Umbilical cord (tissue), 1 donor: ENCODE measurements at regions not wholly inside any gene's neighbourhood (a gene's known extent, or its start where the extent isn't known, plus 50 kb on each side); places are given as distances from the start of the nearest gene placed in this dataset.
A peak's percentile ranks its signal among the peaks of the same experiment; 100 is the strongest.
"Not testable (repeated sequence)": the region's sequence is repeated elsewhere in the genome, so short reads cannot be mapped to it uniquely, and the experiment has no call there.

Source experiments
- DNase-seq: peaks from one replicate; pipeline ENCODE4 v3.0.0-alpha.2; 2015; ENCODE audit warnings: low spot score

DNA sequence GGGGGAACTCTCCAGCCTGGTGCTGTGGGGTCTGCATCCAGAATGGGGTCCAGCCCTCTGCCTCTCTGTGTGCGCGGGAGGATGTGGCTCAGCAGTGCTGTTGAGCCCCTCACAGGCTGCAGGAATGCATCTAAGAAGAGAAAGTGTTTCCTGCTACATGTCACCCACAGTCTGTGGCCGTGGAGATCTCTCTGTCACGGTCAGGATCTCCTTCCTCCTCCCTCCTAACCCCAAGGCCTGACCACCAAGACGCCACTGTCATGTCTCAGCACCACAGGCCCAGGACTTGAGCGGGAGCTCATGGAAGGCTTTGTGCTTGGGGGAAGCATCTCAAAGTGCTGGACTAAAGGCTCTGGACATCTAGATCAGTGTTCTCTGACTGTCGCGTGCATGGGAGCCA lies 90.1 kb downstream of the SREK1 start:
- DNase-seq, result no peak

- no peak for DNase-seq
Observed at GRCh38 chr5:66238435-66238834, 94.3 kb downstream of the SREK1 start.

GRCh38 chr5:66239034-66239433 lies 94.9 kb downstream of the SREK1 start:
- no peak for DNase-seq

- no peak for DNase-seq
Observed at GRCh38 chr5:66241136-66241825, 97.2 kb downstream of the SREK1 start.

- DNase-seq, result no peak
Observed at GRCh38 chr5:66242050-66242715, 98.1 kb downstream of the SREK1 start.

- peak; percentile 69 for DNase-seq
Observed at GRCh38 chr5:66246608-66247007, 102.5 kb downstream of the SREK1 start.

- peak; percentile 52 for DNase-seq
Observed at GRCh38 chr5:66247176-66247960, 103.3 kb downstream of the SREK1 start.

DNA sequence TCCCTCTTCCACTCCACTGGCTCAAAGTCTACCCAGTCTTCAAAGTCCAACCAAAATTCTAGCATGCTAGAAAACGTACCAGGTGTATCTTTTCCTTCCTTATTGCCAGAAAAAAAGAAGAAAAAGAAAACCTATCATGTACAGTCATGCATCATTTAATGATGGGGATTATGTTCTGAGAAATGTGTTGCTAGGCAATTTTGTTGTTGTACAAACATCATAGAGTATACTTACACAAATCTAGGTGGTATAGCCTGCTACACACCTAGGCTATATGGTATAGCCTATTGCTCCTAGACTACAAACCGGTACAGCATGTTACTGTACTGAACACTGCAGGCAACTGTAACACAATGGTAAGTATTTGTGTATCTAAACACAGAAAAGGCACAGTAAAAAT lies 104.8 kb downstream of the SREK1 start:
- no peak for DNase-seq

- peak; percentile 10 for DNase-seq
Observed at GRCh38 chr5:66249920-66250319, 105.8 kb downstream of the SREK1 start.

DNA sequence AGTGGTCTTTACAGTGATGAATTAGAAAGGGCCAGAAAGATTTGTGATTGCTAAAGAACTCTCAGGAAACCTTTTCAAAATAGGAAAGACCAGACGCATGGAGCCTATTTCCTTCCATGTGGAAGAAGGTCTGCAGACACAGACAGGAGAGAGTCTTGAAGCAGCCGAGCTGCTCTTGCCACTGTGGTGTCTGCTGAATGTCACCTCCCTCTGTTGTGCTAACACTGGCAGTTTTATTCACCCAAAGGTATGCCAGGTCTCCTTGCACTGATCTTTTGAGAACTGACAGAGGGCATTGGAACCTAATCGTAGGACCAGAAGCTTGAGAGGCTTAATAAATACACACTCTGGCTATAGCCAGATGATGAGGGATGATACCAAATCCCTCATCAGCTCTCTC lies 108.7 kb downstream of the SREK1 start:
- DNase-seq, result no peak

DNA sequence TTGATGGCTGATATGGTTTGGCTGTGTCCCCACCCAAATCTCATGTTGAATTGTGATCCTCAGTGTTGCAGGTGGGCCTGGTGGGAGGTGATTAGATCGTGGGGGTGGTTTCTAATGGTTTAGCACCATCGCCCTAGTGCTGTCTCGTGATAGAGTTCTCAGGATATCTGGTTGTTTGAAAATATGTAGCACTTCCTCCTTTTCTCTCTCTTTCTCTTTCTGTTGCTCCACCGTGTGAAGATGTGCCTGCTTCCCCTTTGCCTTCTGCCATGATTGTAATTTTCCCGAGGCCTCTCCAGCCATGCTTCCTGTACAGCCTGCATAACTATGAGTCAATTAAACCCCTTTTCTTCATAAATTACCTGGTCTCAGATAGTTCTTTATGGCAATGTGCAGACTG lies 111.6 kb downstream of the SREK1 start:
- DNase-seq, result no peak

DNA sequence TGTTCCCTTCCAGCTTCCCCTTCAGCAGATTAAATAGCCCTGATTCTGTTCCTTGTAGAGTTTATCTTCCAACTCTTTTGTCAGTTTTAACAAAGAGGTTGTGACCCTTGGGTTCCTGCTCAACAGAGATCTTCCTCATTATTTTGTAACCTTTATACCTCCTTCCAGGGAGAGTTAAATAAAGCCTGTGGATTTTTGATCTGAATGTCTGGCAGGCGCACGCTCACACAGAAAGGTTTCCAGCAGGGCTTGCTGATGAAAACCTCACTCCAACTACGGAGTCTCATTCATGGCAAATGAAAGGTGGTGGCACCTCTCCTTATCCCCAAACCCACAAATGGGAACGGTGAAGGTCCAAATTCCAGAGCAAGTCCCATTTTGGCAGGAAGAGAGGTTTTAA lies 129.0 kb downstream of the SREK1 start:
- DNase-seq, result no peak

GRCh38 chr5:66276986-66277385 lies 132.9 kb downstream of the SREK1 start:
- DNase-seq, result no peak

DNA sequence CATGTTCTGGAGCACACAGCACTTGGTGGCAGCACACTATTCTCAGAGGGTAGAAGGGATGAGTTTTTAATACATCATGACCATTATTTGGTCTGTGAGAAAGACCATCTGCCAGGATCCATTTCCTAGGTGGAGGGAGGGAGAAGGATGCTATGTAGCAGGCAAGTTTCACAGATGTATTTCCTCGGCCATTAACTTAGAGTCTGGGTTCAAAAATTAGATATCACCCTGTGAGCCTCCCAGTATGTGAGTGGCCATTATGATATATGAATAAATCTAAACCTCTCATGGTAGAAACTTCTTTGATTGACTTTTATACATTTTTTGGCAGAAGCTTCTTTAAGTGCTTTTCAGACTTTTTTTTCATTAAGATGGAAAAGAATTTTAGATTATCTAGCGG lies 133.9 kb downstream of the SREK1 start:
- no peak for DNase-seq

DNA sequence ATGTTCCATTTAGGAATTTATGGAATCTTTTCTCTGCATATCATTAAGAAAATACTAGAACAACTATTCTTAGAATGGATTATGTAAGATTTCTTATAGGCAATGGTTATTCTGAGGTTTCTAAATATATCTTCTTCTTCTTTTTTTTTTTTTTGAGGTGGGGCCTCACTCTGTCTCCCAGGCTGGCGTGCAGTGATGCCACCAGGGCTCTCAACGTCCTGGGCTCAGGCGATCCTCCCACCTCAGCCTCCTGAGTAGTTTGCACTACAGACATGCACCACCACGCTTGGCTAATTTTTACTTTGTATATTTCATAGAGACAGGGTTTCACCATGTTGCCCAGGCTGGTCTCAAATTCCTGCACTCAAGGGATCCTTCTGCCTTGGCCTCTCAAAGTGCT lies 137.2 kb downstream of the SREK1 start:
- no peak for DNase-seq

GRCh38 chr5:66284588-66285342 lies 140.7 kb downstream of the SREK1 start:
- no peak for DNase-seq

- DNase-seq, result no peak
Observed at GRCh38 chr5:66285343-66285922, 141.3 kb downstream of the SREK1 start.

DNA sequence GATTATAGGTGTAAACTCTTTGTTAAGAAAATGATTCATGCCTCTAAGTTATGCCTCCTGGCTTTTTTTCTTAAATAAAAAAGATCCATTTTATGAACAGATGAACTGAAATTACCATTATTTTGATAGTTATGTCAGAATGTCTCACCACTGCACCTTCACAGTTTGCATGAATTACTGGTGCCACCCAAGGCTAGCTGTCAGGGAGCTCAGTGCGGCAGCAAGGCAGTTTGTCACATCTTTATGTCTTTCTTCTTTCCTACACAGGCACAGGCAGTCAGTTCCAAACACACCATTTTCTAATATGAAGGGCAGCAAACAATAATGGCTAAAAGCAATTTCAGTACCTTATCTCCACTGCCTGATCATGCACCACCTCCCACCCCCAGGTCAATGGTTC lies 147.7 kb downstream of the SREK1 start:
- no peak for DNase-seq

DNA sequence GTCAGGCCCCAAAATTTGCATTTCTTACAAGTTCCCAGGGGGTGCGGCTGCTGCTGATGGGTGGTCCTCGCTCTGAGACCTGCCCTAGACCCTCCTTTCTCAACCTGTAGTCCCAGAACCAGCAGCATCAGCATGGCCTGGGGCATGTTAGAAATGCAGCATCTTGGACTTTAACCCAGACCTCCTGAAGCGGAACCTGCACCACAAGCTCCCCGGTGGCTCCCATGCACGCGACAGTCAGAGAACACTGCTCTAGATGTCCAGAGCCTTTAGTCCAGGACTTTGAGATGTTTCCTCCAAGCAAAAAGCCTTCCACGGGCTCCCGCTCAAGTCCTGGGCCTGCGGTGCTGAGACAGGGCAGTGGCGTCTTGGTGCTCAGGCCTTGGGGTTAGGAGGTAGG lies 149.8 kb downstream of the SREK1 start:
- not testable (repeated sequence) for DNase-seq

GRCh38 chr5:66299463-66299862 lies 155.4 kb downstream of the SREK1 start:
- DNase-seq, result no peak

DNA sequence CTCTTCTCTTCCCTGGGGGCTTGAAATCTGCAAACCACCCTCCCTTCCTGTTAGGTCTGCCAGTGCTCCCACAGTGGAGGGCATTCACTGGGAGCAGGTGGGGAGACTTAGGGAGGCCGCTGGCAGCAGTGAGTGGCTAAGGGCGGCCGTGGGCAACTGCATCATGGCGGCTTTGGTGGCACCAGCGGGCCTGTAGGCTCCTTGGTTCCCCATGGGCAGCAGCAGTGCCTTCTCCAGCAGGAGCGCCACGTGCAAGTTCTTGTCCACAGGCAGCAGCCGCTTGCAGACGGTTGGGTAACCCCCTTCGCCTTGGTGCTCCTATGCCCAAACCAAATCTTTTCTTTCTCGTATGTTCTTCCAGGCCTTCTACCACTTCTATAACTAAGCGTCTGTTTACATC lies 158.2 kb downstream of the SREK1 start:
- no peak for DNase-seq
